GM19351 (cell line): ENCODE measurements at regions not wholly inside any gene's neighbourhood (a gene's known extent, or its start where the extent isn't known, plus 50 kb on each side); places are given as distances from the start of the nearest gene placed in this dataset.

Experiments used
- ATAC-seq: cut with Tn5 transposase; IDR thresholded peaks from one replicate; pipeline ENCODE4 v1.9.1; 2021; ENCODE audit warnings: mild to moderate bottlenecking, moderate library complexity; ENCODE audit not compliant: unreplicated experiment

DNA sequence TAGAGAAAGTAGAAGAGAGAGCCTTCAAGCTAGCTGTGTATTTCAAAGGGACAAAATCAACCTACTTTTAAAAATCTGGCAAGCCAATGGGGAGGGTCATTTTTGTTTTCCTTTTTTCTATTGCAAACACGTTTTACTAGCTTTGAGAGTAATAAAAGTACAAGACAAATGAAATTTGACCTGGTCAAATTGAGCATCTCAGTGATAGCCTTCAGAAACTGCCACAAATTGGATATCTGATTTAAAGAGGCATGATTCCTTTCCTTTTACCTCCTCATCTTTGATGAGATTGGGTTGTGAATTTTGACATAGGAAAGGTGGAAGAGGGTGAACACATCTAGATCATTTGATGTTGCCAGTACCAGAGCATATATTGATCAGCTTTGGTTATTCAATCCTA is 53.6 kb upstream of the RBMS3 start:
- no peak for ATAC-seq
